GM23248 (cell line): ENCODE measurements at regions not wholly inside any gene's neighbourhood (a gene's known extent, or its start where the extent isn't known, plus 50 kb on each side); places are given as distances from the start of the nearest gene placed in this dataset.

ENCODE experiments used
- EZH2 ChIP-seq: fragments of 200-600 bp; sonication (generic); IDR thresholded peaks from 2 replicates; pipeline ENCODE4 v1.6.1; 2018; ENCODE audit warnings: antibody characterized with exemption, mild to moderate bottlenecking; ENCODE audit not compliant: insufficient read depth, poor library complexity, severe bottlenecking
- EZH2phosphoT487 ChIP-seq: fragments of 200-600 bp; sonication (generic); IDR thresholded peaks from 2 replicates; pipeline ENCODE4 v1.6.1; 2018; ENCODE audit warnings: antibody characterized with exemption, moderate library complexity, mild to moderate bottlenecking, low read depth; ENCODE audit not compliant: insufficient read depth

DNA sequence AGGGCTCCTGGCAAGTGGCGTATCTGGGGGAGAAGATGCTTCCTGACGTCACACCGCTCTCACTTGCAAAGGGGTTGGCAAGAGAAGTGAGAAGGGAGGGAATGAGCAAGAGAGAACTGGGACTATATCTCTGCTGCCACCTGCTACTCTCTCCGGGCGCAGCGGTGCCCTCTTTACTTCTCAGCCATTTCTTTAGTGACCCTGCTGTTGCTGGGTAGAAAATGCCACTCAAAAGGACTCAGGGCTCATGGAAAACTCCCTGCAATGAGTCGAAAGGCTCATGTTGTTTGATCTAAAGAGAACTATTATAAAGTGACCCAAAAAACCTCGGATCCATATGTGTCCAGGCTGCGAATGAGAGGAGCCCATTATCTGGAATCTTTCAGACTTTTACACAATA lies 401.8 kb downstream of the SAMD5 start:
- TF ChIP-seq EZH2phosphoT487 = no peak
- TF ChIP-seq EZH2 = no peak
